ENCODE measurements at regions not wholly inside any gene's neighbourhood (a gene's known extent, or its start where the extent isn't known, plus 50 kb on each side); places are given as distances from the start of the nearest gene placed in this dataset.

DNA sequence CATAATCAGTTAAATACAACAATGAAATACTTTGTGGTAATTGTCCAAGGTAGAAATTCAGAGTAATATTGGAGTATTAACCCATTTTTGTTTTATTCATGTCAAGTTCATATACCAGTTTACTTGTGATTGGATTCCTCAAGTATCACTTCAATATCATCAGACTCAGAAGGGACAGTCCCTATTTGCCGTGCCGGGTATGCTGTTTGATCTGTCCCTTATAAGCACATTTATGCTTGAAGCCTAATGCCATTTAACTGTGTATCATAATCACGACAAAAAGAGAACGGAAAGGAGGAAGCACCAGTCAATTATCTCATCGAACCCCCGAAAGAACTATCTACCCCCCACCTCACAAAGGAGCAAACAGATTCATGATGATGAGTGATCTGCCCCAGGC lies 171.0 kb upstream of the TBL1X start:
- TF ChIP-seq, protein P1, sequence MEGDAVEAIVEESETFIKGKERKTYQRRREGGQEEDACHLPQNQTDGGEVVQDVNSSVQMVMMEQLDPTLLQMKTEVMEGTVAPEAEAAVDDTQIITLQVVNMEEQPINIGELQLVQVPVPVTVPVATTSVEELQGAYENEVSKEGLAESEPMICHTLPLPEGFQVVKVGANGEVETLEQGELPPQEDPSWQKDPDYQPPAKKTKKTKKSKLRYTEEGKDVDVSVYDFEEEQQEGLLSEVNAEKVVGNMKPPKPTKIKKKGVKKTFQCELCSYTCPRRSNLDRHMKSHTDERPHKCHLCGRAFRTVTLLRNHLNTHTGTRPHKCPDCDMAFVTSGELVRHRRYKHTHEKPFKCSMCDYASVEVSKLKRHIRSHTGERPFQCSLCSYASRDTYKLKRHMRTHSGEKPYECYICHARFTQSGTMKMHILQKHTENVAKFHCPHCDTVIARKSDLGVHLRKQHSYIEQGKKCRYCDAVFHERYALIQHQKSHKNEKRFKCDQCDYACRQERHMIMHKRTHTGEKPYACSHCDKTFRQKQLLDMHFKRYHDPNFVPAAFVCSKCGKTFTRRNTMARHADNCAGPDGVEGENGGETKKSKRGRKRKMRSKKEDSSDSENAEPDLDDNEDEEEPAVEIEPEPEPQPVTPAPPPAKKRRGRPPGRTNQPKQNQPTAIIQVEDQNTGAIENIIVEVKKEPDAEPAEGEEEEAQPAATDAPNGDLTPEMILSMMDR (IDR thresholded peaks at IDR 0.05) = no peak
- TF ChIP-seq EZH2 (IDR thresholded peaks at IDR 0.05; ENCODE audit: borderline replicate concordance, insufficient read depth, low read depth, low read length, poor library complexity, severe bottlenecking) = no peak

Data from B cell (primary cell).